Right atrium auricular region (tissue), 2 donors: ENCODE measurements at regions not wholly inside any gene's neighbourhood (a gene's known extent, or its start where the extent isn't known, plus 50 kb on each side); places are given as distances from the start of the nearest gene placed in this dataset.

Experiments
- DNase-seq: peaks from one replicate; pipeline ENCODE4 v3.0.0-alpha.2; 2019; ENCODE audit warnings: low spot score
- H3K27ac ChIP-seq, 2 donors: fragments of 200-600 bp; sonication (generic); 1 replicate in 1 of 2; 2 replicates in 1 of 2; pipeline ENCODE4 v1.5.1; 2016 to 2019
- H3K27me3 ChIP-seq, 2 donors: fragments of 200-600 bp; sonication (generic); one replicate each; pipeline versions ENCODE4 v1.5.1 to v1.6.0; 2017 to 2019
- H3K36me3 ChIP-seq: fragments of 200-600 bp; sonication (generic); one replicate; pipeline ENCODE4 v1.5.1; 2016
- H3K4me1 ChIP-seq, 2 donors: fragments of 200-600 bp; sonication (generic); one replicate each; pipeline versions ENCODE4 v1.5.1 to v1.6.0; 2017 to 2019
- H3K4me3 ChIP-seq, 2 donors: fragments of 200-600 bp; sonication (generic); 1 replicate in 1 of 2; 2 replicates in 1 of 2; pipeline ENCODE4 v1.5.1; 2017 to 2019; ENCODE audit warnings: mild to moderate bottlenecking in 1 of 2, moderate library complexity in 1 of 2
- H3K9me3 ChIP-seq, 2 donors: fragments of 200-600 bp; sonication (generic); one replicate each; pipeline ENCODE4 v1.5.1; 2019
- TF ChIP-seq, protein P1 (sequence below), 2 donors: fragments of 200-600 bp; sonication (generic); IDR thresholded peaks; one replicate each; pipeline ENCODE4 v1.5.1; 2019; ENCODE audit warnings: antibody characterized with exemption in 2 of 2

DNA sequence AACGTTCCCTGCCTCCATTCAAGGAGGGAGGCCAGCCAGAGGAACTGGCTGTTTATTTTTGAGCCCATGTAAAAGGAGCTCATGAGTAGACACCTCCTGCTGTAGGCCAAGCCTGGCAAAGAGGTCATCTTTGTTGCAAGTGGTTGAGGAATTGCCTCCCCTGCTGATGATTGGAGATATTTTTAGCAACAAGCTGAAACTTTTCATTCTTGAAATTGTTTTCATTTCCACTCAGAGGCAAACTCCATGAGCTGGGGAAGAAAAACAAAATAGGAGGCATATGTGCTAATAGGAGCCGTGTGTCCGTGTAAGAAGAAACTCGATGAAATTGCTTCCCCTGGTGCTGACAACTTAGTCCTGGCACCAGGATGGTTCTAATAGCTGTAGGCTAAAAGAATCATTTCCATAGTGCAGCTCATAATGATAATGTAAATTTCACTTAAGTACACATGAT lies 440.1 kb upstream of the FAR2 start:
- H3K4me3 ChIP-seq, result no peak overlapping the region
- no peaks in the 10 kb centered on the region for H3K27me3 ChIP-seq
- TF ChIP-seq, protein P1, sequence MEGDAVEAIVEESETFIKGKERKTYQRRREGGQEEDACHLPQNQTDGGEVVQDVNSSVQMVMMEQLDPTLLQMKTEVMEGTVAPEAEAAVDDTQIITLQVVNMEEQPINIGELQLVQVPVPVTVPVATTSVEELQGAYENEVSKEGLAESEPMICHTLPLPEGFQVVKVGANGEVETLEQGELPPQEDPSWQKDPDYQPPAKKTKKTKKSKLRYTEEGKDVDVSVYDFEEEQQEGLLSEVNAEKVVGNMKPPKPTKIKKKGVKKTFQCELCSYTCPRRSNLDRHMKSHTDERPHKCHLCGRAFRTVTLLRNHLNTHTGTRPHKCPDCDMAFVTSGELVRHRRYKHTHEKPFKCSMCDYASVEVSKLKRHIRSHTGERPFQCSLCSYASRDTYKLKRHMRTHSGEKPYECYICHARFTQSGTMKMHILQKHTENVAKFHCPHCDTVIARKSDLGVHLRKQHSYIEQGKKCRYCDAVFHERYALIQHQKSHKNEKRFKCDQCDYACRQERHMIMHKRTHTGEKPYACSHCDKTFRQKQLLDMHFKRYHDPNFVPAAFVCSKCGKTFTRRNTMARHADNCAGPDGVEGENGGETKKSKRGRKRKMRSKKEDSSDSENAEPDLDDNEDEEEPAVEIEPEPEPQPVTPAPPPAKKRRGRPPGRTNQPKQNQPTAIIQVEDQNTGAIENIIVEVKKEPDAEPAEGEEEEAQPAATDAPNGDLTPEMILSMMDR (IDR thresholded peaks at IDR 0.05), result no peak
- H3K36me3 ChIP-seq, result no peaks in the 10 kb centered on the region
- H3K4me1 ChIP-seq, result no peaks in the 10 kb centered on the region
- no peak overlapping the region for H3K27ac ChIP-seq
- no peaks in the 10 kb centered on the region for H3K9me3 ChIP-seq
- no peak for DNase-seq

DNA sequence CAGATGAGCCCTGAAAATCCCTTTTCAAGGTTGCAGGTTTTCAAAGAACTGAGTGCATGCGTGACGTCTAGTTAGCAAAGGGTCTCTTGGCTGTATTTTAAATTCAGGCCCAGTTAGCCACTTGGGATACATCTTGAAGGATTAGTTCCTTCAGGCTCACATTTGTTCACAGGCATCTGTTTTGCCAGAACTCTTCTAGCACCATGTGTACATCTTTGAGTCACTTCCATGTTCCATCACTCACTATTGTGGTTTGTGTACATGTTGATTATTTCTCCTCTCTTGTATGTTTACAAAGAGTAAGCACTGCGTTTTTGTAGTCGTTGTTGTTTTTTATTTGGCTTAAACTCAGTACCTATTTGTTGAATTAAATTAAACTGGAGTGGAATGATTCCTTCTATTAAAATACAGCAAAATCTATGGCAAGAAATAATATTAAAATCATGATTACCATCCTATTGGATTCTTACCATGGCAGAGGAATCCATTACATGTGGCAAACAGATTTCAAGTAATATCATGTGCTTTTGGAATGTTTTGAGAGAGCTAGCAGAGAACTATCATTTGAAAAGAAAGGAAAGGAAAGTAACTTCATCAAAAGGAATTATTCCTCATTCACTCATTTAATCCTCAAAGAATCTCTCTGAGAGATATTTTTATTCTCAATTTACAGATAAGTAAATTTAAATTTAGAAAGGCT lies 438.9 kb upstream of the FAR2 start:
- TF ChIP-seq, protein P1 (IDR thresholded peaks at IDR 0.05), result no peak
- Histone ChIP-seq H3K4me1 (no peaks in the 10 kb centered on the region), H3K27me3 (no peaks in the 10 kb centered on the region), H3K36me3 (no peaks in the 10 kb centered on the region), H3K27ac (no peak overlapping the region), H3K4me3 (no peak overlapping the region), H3K9me3 (peaks cover 0 to 6% of the 10 kb centered on the region in 2 donors)
- DNase-seq, result no peak

DNA sequence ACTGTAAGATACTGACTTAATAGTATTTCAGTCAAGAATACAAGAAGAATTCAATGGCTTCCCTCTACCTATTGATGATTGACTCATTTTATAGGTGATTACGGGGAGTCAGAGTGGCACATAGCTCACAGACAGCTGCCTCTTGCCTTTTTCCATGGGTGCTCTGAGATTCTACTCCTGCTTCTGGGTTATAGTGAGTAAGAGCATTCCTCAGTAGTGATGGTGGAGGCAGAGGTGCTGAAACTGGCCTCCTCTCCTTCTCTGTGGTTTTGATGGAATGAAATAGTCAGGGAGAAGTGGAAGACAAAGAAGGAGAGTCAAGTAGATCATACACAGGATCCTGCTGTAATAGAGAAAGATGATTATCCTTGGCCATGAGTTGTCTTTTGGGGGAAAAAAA lies 438.2 kb upstream of the FAR2 start:
- H3K9me3 ChIP-seq, result peaks cover 0 to 8% of the 10 kb centered on the region in 2 donors
- no peak for DNase-seq
- TF ChIP-seq, protein P1 (IDR thresholded peaks at IDR 0.05), result no peak
- H3K4me3 ChIP-seq, result no peak overlapping the region
- no peaks in the 10 kb centered on the region for H3K27me3 ChIP-seq
- H3K4me1 ChIP-seq, result no peaks in the 10 kb centered on the region
- H3K36me3 ChIP-seq, result no peaks in the 10 kb centered on the region
- no peak overlapping the region for H3K27ac ChIP-seq

DNA sequence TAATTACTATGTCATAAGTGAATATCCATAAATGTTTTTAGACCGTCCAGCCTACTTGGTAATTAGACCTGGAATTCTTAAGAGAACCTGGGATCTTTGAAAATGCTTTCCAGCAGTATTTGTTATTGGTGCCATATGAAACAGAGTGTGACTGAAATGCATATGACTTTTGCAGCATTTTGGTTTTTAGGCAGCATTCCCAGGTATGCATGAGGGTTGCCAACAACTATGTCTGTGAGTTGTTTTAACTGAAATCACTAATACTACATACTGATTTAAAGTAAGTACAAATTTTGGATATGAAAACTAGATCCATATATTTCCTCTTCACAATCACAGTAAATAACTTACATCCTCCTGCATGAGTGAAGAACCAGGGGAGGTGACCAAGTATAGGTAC lies 437.7 kb upstream of the FAR2 start:
- TF ChIP-seq, protein P1 (IDR thresholded peaks at IDR 0.05), result no peak
- H3K4me1 ChIP-seq, result no peaks in the 10 kb centered on the region
- H3K4me3 ChIP-seq, result no peak overlapping the region
- no peak overlapping the region for H3K27ac ChIP-seq
- no peaks in the 10 kb centered on the region for H3K36me3 ChIP-seq
- peaks cover 0 to 8% of the 10 kb centered on the region in 2 donors for H3K9me3 ChIP-seq
- H3K27me3 ChIP-seq, result no peaks in the 10 kb centered on the region
- no peak for DNase-seq

DNA sequence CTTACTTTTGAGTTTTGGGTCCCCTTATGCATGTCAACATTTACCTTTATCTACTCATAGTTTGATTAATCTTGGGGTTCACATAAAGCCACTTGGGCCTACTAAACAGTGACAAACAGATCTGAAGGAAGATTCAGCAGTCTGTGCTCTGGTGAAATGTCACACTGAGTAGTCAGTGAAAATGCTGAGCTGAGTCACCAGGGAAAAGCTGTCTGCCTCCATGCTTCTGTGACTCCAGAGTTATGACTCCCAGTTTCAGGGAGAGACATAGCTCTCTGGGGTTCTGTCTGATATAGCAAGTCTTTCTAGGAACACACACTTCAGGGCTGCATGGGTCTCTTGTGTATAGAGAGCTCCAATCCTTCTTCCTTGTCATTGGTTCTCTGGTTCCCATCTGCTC lies 406.3 kb upstream of the FAR2 start:
- TF ChIP-seq, protein P1 (IDR thresholded peaks at IDR 0.05), result no peak
- no peaks in the 10 kb centered on the region for H3K4me1 ChIP-seq
- no peak overlapping the region for H3K4me3 ChIP-seq
- no peaks in the 10 kb centered on the region for H3K36me3 ChIP-seq
- H3K9me3 ChIP-seq, result peaks cover 0 to 3% of the 10 kb centered on the region in 2 donors
- H3K27me3 ChIP-seq, result no peaks in the 10 kb centered on the region
- DNase-seq, result no peak
- H3K27ac ChIP-seq, result no peak overlapping the region
